GM23338 (cell line): ENCODE measurements at regions not wholly inside any gene's neighbourhood (a gene's known extent, or its start where the extent isn't known, plus 50 kb on each side); places are given as distances from the start of the nearest gene placed in this dataset.

Source experiments
- ATAC-seq: fragments of 200-7000 bp; cut with Tn5 transposase; 3 replicates; pipeline ENCODE4 v1.9.1; 2020
- DNase-seq: peaks from one replicate; pipeline ENCODE4 v3.0.0-alpha.2; 2015; ENCODE audit warnings: low spot score
- H2AFZ ChIP-seq: fragments of 200-600 bp; sonication (generic); 2 replicates; pipeline ENCODE4 v1.8.0; 2016; ENCODE audit warnings: antibody characterized with exemption, mild to moderate bottlenecking, moderate library complexity
- H3F3A ChIP-seq: fragments of 200-600 bp; sonication (generic); replicated peaks from 2 replicates; pipeline ENCODE4 v1.8.0; 2017; ENCODE audit warnings: antibody characterized with exemption, mixed run types, low read depth
- H3K27ac ChIP-seq: fragments of 200-600 bp; sonication (generic); 2 replicates; pipeline ENCODE4 v1.6.1; 2016; ENCODE audit warnings: low read depth
- H3K27me3 ChIP-seq: fragments of 200-600 bp; sonication (generic); 2 replicates; pipeline ENCODE4 v1.8.0; 2016; ENCODE audit warnings: mild to moderate bottlenecking, mixed run types, moderate library complexity; ENCODE audit not compliant: insufficient read depth
- H3K36me3 ChIP-seq: fragments of 200-600 bp; sonication (generic); 2 replicates; pipeline ENCODE4 v1.8.0; 2016; ENCODE audit warnings: mild to moderate bottlenecking; ENCODE audit not compliant: insufficient read depth
- H3K4me1 ChIP-seq: fragments of 200-600 bp; sonication (generic); 2 replicates; pipeline ENCODE4 v1.8.0; 2016; ENCODE audit warnings: mild to moderate bottlenecking, moderate library complexity; ENCODE audit not compliant: insufficient read depth
- H3K4me2 ChIP-seq: fragments of 200-600 bp; sonication (generic); 2 replicates; pipeline ENCODE4 v1.7.1; 2017; ENCODE audit warnings: mixed run types
- H3K4me3 ChIP-seq: fragments of 200-600 bp; sonication (generic); 2 replicates; pipeline ENCODE4 v1.6.1; 2016; ENCODE audit warnings: mixed run types
- H3K79me2 ChIP-seq: fragments of 200-600 bp; sonication (generic); replicated peaks from 2 replicates; pipeline ENCODE4 v1.8.0; 2017; ENCODE audit warnings: mild to moderate bottlenecking; ENCODE audit not compliant: insufficient read depth
- H3K9me2 ChIP-seq: fragments of 200-600 bp; sonication (generic); 2 replicates; pipeline ENCODE4 v1.8.0; 2017; ENCODE audit not compliant: insufficient read depth
- H4K20me1 ChIP-seq: fragments of 200-600 bp; sonication (generic); replicated peaks from 2 replicates; pipeline ENCODE4 v1.8.0; 2017; ENCODE audit warnings: mild to moderate bottlenecking; ENCODE audit not compliant: insufficient read depth
- H3K27ac Mint-ChIP-seq: 2 replicates; pipeline ENCODE4 v1.8.0; 2020; ENCODE audit warnings: inconsistent platforms, mild to moderate bottlenecking, moderate library complexity, mixed read lengths
- H3K27me3 Mint-ChIP-seq: 3 replicates; pipeline ENCODE4 v1.8.0; 2022; ENCODE audit warnings: low read depth, mild to moderate bottlenecking, moderate library complexity, mixed read lengths, inconsistent platforms; ENCODE audit not compliant: insufficient read depth, poor library complexity
- H3K36me3 Mint-ChIP-seq: 3 replicates; pipeline ENCODE4 v1.8.0; 2021; ENCODE audit warnings: low read depth, mild to moderate bottlenecking, inconsistent platforms, moderate library complexity, mixed read lengths
- H3K4me1 Mint-ChIP-seq: 3 replicates; pipeline ENCODE4 v1.8.0; 2020; ENCODE audit warnings: mild to moderate bottlenecking, inconsistent platforms, mixed read lengths
- H3K4me3 Mint-ChIP-seq: 3 replicates; pipeline ENCODE4 v1.8.0; 2021; ENCODE audit warnings: moderate library complexity, mild to moderate bottlenecking, inconsistent platforms, mixed read lengths
- H3K9me3 Mint-ChIP-seq: 3 replicates; pipeline ENCODE4 v1.8.0; 2020; ENCODE audit warnings: moderate library complexity, mild to moderate bottlenecking, inconsistent platforms, mixed read lengths
- CREB1 ChIP-seq: fragments of 250-450 bp; sonication (Bioruptor Pico); IDR thresholded peaks from 2 replicates; pipeline ENCODE4 v1.5.0; 2020; ENCODE audit warnings: low read depth, mild to moderate bottlenecking, moderate library complexity
- CTCF ChIP-seq, 2 experiments: fragments of 200-600 bp in 1 of 2; sonication (generic) in 1 of 2; conservative IDR thresholded peaks; 2 replicates each; pipeline versions ENCODE4 v1.5.1 to v1.6.1; 2016 to 2017; ENCODE audit warnings: antibody characterized with exemption in 2 of 2, low read depth in 2 of 2, mild to moderate bottlenecking in 2 of 2, moderate library complexity in 1 of 2
- ETS1 ChIP-seq: IDR thresholded peaks from 2 replicates; pipeline ENCODE4 v1.6.1; 2016; ENCODE audit warnings: antibody characterized with exemption
- EZH2 ChIP-seq: fragments of 200-600 bp; sonication (generic); IDR thresholded peaks from one replicate; pipeline ENCODE4 v1.8.0; 2017; ENCODE audit warnings: antibody characterized with exemption, mild to moderate bottlenecking, low read depth; ENCODE audit not compliant: unreplicated experiment
- EZH2phosphoT487 ChIP-seq: fragments of 200-600 bp; sonication (generic); IDR thresholded peaks from one replicate; pipeline ENCODE4 v1.8.1; 2018; ENCODE audit warnings: antibody characterized with exemption; ENCODE audit not compliant: unreplicated experiment
- JUNB ChIP-seq: IDR thresholded peaks from one replicate; pipeline ENCODE4 v1.6.1; 2016; ENCODE audit warnings: antibody characterized with exemption; ENCODE audit not compliant: unreplicated experiment
- NANOG ChIP-seq: IDR thresholded peaks from 2 replicates; pipeline ENCODE4 v1.6.1; 2016; ENCODE audit warnings: antibody characterized with exemption, borderline replicate concordance
- POLR2AphosphoS5 ChIP-seq: IDR thresholded peaks from 2 replicates; pipeline ENCODE4 v1.6.1; 2016; ENCODE audit warnings: antibody characterized with exemption, low read depth
- REST ChIP-seq: IDR thresholded peaks from one replicate; pipeline ENCODE4 v1.6.1; 2018; ENCODE audit warnings: antibody characterized with exemption; ENCODE audit not compliant: unreplicated experiment
- STAT1 ChIP-seq: IDR thresholded peaks from one replicate; pipeline ENCODE4 v1.6.1; 2016; ENCODE audit warnings: antibody characterized with exemption; ENCODE audit not compliant: unreplicated experiment
- ZNF114 ChIP-seq: fragments of 250-450 bp; sonication (Bioruptor Pico); IDR thresholded peaks from 2 replicates; pipeline ENCODE4 v1.5.0; 2020; ENCODE audit warnings: mild to moderate bottlenecking, moderate library complexity
- ZNF331 ChIP-seq: fragments of 250-450 bp; sonication (Bioruptor Pico); IDR thresholded peaks from 2 replicates; pipeline ENCODE4 v1.5.0; 2020; ENCODE audit warnings: low read depth, mild to moderate bottlenecking, moderate library complexity
- ZNF462 ChIP-seq: fragments of 250-450 bp; sonication (Bioruptor Pico); IDR thresholded peaks from 2 replicates; pipeline ENCODE4 v1.5.0; 2020; ENCODE audit warnings: mild to moderate bottlenecking, moderate library complexity

GRCh38 chr5:39912906-39913305, 488.1 kb upstream of the DAB2 start:
- TF ChIP-seq JUNB (no peak), NANOG (no peak), EZH2 (no peak), REST (no peak), EZH2phosphoT487 (no peak), ZNF114 (CRISPR knock-in tag) (no peak), ETS1 (no peak), STAT1 (no peak), CREB1 (CRISPR knock-in tag) (no peak), CTCF (conservative IDR thresholded peaks at IDR 0.05; ENCODE audit: low read depth in 2 of 2) (no peak), ZNF462 (CRISPR knock-in tag) (no peak), POLR2AphosphoS5 (no peak), ZNF331 (CRISPR knock-in tag) (no peak)
- ATAC-seq (no peak), DNase-seq (no peak)
- H3K79me2 ChIP-seq: no peaks in the 10 kb centered on the region
- Mint-ChIP-seq H3K36me3 (peaks cover 3% of the 10 kb centered on the region; the same call in 2 of the 3 replicates), H3K4me1 (no peaks in the 10 kb centered on the region), H3K9me3 (peaks cover 27% of the 10 kb centered on the region), H3K4me3 (no peak overlapping the region), H3K27ac (no peak overlapping the region), H3K27me3 (no peaks in the 10 kb centered on the region)
- no peaks in the 10 kb centered on the region for H3K36me3 ChIP-seq
- no peaks in the 10 kb centered on the region for H3K4me1 ChIP-seq
- H3K4me3 ChIP-seq: no peak overlapping the region
- H3K9me2 ChIP-seq: no peaks in the 10 kb centered on the region
- H2AFZ ChIP-seq: no peak overlapping the region
- no peak overlapping the region for H3K4me2 ChIP-seq
- H3F3A ChIP-seq: no peaks in the 10 kb centered on the region
- H4K20me1 ChIP-seq: no peaks in the 10 kb centered on the region
- H3K27ac ChIP-seq: no peak overlapping the region
- no peaks in the 10 kb centered on the region for H3K27me3 ChIP-seq
